SKM-1 (cell line): ENCODE measurements at regions not wholly inside any gene's neighbourhood (a gene's known extent, or its start where the extent isn't known, plus 50 kb on each side); places are given as distances from the start of the nearest gene placed in this dataset.
"Not testable (repeated sequence)": the region's sequence is repeated elsewhere in the genome, so short reads cannot be mapped to it uniquely, and the experiment has no call there.

ENCODE experiments used
- DNase-seq: peaks from one replicate; lab custom pipeline; 2025; ENCODE audit not compliant: unreplicated experiment; lab: John Stamatoyannopoulos, UW

DNA sequence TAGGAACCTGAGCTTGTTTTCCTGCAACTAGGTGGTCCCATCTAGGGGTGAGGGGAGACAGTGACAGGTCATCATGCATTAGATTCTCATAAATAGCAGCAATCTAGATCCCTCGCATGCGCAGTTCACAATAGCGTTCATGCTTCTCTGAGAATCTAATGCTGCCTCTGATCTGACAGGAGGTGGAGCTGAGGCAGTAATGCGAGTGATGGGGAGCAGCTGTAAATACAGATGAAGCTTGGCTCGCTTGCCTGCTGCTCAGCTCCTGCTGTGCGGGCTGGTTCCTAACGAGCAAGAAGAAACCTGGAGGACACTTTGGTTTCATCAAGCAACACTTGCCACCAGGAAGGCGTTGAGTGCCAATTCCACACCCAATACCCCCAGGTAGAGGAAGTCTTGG lies 95.1 kb upstream of the OLIG2 start:
- DNase-seq: no peak

DNA sequence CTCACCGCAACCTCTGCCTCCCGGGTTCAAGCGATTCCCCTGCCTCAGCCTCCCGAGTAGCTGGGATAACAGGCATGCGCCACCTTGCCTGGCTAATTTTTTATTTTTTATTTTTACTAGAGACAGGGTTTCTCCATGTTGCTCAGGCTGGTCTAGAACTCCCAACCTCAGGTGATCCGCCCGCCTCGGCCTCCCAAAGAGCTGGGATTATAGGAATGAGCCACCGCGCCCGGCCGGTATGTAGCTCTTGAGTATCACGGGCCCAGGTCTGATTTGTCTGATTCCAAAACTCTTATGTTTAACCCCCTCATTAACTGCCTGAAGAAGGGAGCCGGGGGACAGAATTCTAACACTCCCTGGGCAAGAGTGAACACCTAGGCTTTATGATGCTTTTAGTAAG lies 91.7 kb upstream of the OLIG2 start:
- DNase-seq: not testable (repeated sequence)

DNA sequence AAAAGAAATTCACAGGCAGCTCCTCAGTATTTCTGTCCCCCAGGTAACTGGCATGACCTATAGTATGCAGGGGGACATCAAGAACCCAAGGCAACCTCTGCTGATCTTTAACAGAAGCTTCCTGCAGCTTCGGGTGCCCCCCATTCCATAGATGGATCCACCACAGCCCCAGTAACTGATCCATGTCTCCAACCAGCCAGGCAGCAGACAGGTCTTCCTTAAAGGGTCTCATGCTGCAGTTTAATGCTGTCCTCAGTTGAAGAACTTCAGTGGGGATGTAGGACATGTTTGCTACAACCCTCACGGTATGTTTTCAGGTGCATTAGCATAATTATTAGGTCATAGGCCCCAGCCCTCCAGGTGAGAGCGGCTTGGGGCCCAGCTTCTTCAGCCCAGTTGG lies 90.9 kb upstream of the OLIG2 start:
- no peak for DNase-seq

DNA sequence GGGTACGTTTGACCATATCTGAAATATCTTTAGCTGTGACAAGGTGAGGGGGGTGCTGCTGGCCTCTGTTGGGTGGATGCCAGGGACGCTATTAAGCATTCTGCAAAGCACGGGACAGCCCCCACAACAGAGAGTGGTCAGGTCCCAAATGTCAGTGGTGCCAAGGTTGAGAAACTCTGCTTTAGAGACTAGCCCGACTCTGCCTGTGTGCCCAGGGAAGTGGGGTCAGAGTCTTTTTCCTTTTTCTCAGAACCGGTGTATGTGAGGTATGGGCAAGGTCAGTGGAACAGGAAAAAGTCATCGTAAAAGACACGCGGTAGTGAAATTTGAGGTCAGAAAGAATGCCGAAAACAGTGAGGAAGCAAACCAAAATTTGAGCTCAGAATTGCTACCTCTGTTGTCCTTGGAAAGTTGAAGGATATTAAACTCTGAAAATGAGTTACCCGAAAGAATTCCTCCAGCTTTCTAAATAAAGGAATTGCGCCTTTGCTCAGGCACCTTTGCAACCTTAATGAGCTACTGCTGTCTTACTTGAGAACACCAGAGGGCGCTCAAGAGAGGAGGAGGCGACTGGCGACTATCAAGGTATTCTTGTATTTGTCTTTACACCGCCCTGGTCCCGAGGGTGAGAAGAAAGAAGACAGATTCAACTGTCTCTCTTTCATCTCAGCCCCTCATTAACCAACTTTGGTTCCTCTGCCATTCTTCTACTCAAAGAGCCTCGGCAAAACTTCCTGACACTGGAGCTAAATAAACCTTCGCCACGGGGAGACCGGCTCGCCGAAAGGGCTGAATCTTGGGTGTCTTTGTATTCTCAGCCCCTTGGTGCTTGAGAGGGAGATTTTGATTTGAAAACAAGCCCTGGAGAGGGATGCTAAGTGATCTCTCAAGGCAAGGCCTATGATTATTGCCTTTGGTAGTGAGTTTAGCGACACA lies 85.4 kb upstream of the OLIG2 start:
- DNase-seq: peak; percentile 19

DNA sequence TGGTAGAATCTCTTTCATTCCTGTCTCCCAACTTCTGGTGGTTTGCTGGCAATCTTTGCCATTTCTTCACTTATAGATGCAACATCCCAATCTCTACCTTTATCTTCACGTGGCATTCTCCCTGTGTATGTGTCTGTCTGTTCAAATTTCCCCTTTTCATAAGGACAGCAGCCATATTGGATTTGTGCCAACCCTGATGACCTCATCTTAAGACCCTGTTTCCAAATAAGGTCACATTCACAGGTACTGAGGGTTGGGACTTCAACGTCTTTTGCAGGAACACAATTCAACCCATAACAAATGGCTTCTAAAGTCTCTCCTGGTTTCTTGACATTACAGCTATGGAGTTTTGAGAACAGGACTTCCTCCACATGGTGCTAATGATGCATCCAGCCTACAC lies 84.5 kb upstream of the OLIG2 start:
- DNase-seq: no peak

DNA sequence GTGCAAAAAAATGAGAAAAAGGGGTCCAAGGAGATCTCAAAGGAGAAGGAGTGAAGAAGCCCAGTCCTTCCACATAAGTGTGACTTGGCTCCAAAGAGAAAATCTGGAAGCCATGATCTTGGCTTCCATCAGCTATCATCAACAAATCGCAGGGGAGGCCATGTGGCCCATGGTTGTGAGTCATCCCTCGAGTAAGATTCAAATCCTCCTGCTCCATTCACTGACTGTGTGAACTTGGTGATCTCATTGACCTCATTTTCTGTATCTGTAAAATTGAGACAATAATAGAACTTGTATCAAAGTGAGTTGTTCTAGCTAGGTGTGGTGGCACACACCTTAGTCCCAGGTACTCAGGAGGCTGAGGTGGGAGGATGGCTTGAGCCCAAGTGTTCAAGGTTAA lies 79.1 kb upstream of the OLIG2 start:
- DNase-seq: no peak

DNA sequence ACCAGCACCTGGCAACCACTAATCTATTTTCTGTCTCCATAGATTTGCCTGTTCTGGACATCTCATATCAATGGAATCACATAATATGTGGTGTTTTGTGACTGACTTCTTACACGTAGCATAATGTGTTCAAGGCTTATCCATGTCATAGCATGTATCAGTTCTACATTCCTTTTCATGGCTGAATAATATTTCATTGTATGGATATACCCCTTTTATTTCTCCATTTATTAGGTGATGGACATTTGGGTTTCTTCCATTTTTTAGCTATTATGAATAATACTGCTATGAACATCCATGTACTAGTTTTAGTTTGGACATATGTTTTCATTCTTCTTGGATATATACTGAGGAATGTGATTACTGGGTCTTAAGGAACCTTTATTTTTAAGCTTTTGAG lies 78.0 kb upstream of the OLIG2 start:
- DNase-seq: no peak

DNA sequence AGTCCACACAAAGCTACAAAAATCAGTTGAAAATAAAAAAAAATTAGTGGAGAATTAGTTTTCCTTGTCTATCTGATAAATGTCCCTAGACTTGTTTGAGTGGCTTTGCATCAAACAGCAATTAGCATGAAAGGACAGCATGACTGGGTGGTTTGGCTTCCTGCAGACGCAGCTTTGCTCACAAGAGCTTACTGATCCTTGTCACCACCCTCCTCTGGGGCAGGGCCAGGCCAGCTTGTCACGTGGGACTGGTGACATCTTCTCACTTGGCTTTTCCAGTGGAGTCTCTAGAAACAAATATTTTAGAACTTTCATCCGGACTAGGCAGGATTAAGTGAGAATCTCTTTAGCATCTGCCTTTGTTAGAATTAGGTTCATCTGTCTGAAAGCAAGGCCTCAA lies 76.0 kb upstream of the OLIG2 start:
- DNase-seq: no peak

DNA sequence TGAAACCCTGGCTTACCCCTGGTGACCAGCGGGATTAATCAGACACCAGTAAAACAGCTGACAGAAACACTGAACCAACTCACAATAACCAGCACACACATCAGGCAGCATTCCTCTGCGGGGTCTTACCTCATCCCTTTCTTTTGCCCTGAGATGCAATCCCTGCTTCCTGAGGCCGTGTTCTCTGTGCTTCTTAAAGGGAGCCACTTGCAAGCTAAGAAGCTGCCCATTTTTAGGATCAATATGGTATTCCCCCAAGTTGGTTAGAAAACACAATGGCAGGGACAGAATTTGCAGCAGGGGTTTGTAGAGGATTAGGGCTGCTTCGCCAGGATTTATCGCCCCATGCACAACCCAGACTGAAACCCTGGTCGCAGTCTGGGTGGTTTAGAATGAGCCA lies 74.7 kb upstream of the OLIG2 start:
- DNase-seq: no peak

DNA sequence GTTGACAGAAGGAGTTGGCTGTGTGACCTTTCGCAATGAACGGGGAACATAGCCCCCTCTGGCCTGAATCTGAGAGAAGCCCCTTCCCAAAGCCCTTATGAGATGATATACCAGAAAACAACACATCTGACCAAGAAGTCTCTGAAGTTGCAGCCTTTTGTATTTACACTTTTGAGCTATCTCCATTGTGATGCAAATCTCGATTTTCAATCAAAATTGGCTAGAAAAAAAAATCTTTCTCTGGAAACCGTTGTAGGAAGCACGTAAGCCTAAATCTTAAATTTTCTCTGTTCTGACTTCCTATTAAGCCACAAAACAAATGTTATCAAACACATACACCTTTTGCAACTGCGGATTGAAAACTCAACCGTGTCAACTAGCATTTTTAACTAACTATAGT lies 71.4 kb upstream of the OLIG2 start:
- no peak for DNase-seq

DNA sequence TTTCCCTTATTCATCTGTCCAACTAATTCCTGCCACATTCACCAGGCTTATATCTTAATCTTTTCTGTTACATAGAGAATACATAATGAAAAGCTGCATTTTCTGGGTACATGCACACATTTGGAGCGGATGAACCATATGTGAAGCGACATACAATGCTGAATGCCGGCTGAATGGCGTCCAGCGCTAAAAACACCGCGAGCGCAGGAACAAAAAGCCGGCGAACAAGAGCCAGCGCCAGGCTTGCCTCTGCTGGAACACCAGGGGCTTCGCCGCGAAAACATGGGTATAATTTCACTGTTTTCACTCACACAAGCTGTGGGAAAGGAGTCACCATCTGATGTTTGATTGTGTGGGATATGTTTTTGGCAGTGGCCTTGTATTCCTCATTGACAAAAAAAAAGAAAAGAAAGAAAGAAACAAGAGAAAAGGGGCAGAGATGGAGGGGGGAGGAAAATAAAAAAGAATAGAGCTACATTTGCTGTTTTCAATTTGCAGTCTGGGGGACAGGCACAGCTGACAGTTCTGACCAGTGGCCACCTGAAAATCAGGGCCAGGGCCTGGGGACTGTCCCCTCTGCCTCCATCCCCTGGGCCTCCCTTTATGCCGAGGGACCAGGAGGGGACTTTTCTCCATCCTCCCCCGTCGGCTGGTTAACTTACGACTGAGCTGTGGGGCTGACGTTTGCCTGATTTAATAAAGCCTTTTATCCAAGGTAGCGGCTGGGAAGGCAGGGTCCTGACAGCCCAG lies 70.2 kb upstream of the OLIG2 start:
- DNase-seq: no peak

DNA sequence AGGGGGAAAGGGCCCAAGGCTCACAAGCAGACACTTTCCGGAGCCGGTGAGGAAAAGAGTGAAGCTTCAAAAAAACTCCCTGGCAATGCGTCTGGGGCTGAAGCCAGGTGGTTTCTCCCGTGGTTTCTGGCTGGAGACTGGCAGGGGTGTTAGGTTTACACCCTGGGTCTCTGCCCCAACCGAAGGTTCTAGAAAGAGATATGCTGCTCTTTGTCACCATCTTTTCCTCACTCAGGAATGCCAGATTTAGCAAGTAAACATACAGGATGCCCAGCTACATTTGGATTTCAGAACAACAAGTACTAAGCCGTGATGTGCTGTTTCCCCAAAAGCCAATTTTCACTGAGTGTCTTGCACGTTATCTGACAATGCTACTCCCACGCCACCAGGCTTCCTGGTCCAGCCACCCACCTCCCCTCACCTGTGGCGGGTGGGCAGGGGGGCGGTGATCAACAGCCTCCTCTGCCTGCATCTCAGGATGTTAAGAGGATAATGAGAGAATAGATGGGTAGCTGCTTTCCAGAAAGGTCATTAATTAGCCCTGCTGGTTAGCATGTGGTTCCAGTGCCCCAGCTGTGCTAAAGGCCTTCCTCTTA lies 69.6 kb upstream of the OLIG2 start:
- no peak for DNase-seq

DNA sequence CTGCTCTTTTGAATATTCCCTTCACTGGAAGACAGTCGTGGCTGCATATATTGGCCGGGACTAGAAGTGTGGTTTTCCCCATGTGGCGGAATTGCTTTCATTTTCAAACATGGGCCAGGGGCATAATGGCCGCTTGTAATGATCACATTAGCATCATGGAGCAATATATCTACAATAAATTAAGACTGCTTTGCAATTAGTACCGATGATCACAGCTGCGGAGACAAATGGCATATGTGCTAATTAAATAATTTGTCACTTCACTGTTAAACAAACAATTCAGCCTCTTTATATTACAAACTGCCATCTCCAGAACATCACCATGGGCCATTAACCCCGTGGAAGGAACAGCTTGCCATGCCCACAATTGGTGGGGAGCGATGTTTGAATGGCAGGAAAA lies 68.2 kb upstream of the OLIG2 start:
- no peak for DNase-seq

DNA sequence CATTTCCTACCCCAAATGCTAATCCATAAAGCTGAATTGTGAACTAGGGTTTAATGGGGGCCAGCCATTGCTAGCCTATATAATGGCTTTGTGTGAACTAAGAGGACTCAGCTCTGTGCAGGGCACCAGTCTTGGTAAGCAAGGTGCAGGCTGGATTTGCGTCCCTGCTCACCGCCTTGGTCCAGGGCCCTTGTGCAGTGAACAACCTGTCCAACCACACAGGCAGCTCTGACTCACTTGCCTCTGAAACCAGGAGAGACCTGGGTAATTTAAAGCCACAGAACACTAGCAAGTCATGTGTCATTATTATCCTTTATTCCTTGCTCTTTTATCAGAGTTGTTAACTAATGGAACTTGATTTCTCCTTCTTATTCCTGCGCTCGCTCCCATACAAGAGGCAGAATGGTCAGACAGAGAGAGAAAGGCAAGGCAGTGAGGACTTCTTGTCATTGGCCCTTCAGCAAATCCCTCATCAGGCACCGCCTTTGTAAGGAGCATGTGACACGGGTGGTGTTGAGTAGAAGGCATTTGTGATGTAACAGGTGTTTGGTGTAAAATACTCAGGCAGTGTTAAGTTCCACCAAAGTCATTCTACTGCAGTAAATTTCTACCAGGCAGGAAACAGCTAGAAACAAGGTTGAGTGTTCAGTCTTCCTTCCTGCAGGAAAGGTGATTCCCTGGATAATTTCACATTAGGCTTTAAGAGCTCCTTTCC lies 67.3 kb upstream of the OLIG2 start:
- DNase-seq: no peak

DNA sequence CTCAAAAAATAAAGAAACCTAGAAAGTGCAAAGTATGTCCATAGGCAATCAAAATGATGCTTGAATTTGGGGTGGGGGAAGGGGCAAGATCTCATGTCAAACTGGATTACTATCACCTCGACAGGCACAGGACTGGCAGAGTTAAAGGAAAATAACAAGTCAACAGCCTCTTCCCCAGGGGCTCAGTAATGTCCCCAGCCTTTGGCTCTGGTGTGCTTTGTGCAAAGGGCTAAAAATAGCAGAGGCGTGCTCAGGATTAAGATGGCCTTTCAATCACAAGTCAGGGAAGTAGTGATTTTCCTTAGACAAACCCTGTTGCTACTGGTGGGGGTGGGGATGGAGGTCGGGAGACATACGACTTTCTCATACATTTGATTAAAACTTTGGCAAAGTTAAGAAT lies 63.5 kb upstream of the OLIG2 start:
- DNase-seq: no peak

DNA sequence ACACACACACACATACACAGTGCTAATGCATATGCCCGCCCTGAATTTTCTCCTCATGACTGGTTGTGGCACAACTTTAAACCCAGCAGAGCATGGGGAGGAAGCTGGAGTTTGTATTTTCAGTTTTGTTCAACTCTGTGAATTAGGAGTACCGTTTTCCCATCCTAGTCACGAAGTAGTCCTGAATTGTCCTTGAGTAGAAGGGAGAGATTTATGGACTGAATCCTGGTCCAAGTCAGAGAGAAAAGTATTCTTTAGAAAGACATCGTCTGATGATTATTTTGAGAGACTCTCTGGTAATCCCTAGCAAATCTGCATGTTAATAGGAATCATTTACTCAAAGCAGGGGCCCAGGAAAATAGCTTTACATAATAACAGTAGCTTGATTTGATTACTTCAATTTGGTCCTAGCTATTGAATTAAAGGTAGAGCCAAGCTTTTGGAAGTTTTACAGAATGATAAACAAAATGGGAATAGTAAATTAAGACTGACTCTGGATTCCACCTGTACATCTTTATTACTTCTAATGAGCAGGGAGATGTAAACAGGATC lies 60.5 kb upstream of the OLIG2 start:
- no peak for DNase-seq

DNA sequence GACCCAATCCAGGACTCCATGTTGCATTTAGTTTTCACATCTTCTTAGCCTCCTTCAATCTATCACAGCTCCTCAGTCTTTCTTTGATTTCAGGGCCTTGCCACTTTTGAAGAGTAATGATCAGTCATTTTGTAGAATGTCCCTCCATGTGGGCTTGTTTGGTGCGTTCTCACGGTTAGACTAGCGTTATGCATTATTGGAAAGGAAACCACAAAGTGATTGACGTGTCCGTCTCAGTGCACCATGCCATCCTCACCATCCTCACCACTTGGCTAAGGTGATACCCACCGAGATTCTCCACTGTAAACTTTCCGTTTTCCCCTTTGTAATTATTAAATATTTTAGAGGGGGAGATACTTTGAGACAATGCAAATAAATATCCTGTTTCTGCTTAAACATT lies 59.6 kb upstream of the OLIG2 start:
- DNase-seq: no peak

DNA sequence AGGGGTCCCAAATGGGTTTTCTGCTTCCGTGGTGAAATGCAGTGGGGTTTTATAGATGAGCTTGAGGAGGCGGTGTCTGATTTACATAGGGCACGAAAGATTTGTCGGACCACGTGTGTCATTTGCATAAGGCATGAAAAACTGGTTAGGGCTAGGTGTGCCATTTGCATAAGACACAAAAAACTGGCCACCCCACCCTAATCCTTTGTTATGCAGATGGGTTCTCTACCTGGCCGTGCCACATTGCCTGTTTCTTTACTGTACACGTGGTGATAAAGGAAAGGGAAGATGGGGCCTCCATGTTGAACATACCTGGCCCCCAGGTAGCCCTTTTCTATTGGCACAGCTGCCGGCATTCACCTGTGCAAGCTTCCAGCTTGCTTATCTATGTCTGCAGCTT lies 57.6 kb upstream of the OLIG2 start:
- DNase-seq: not testable (repeated sequence)

DNA sequence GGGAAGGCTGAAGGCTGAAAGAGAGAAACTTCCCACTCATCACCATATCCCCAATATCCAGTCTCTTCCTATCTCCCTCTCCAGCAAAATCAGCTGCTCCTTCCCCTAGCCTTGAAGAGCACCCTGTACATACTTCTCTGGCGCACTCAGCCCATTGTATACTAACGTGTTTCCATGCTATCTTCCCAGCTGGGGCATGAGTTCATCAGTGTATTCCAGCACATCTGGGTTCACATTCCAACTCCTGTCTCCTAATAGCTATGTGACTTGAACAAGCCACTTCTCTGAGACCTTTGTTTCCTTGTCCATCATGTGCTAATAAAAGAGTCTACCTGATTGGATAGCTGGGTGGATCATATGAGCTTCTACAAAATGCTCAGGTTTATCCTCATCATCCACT lies 51.1 kb upstream of the OLIG2 start:
- no peak for DNase-seq

DNA sequence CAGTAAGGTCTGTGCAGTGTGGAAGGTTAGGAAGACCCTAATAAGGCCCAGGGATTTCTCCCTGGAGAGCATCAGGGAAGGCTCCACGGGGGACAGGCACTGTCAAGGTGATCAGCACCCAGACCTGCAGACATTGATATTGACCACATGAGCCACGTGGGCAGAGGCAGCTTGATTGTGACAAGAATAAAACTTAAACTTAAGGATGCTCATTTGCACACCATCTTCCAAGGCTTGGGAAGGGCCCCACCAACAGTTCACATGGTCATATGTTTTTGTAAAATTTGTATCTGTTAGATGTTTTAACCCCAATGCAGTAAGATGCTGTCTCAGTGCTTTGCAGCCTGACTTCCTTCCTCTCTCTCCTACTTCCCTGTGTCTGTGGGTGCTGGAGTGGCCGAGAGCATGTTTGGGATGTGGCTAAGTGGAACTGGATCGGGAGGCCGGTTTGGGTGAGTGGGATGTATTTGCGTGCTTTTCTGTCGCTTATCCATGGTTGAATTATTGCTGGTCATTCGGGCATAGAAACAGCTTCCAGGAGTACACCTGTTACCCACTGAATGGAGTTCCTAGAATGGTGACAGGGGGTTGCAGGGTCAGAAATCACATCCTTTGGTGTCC lies 49.8 kb upstream of the OLIG2 start:
- DNase-seq: no peak
